ENCODE measurements at regions not wholly inside any gene's neighbourhood (a gene's known extent, or its start where the extent isn't known, plus 50 kb on each side); places are given as distances from the start of the nearest gene placed in this dataset.

DNA sequence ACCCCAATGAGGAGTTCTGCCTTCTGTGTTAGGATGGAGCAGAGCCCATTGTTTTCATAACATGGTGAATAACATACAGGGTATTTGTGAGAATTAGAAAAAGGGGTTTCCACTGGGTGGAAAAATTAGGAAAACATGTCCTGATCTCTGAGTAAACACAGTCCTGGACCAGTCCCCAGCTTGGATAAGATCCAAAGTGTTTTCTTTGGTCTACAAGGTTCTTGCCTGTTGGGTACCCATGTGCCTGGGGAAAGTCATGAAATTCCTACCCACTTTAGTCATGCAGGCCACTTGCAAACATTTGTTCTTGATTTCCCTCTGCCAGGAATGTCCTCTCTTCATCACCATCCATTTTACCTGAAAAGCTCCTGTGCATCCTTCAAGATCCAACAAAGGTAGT is 164.8 kb upstream of the DYNLRB2 start:
- H3K4ac ChIP-seq (ENCODE audit: low read depth in 1 of 2, low read length in 2 of 2), result no peak overlapping the region
- no peak overlapping the region for H4K8ac ChIP-seq (ENCODE audit: low read length)
- no peak overlapping the region for H2BK120ac ChIP-seq (ENCODE audit: low read depth, low read length)
- no peak overlapping the region for H4K91ac ChIP-seq (ENCODE audit: low read length)
- no peak overlapping the region for H2BK5ac ChIP-seq (ENCODE audit: low read depth, low read length, poor library complexity, severe bottlenecking)
- H3K36me3 ChIP-seq (ENCODE audit: control insufficient read depth in 1 of 2, insufficient read depth in 2 of 2, low read depth in 1 of 2, low read length in 2 of 2), result no peaks in the 10 kb centered on the region
- no peak for DNase-seq
- H3K27ac ChIP-seq (ENCODE audit: low read length, poor library complexity, severe bottlenecking), result no peak overlapping the region
- H3K79me1 ChIP-seq (replicated peaks; ENCODE audit: low read length, poor library complexity, severe bottlenecking), result no peaks in the 10 kb centered on the region
- H3K4me3 ChIP-seq (ENCODE audit: insufficient read depth in 1 of 2, low read depth in 1 of 2, low read length in 2 of 2), result no peak overlapping the region
- H2AFZ ChIP-seq (ENCODE audit: low read depth, low read length), result no peak overlapping the region
- no peak overlapping the region for H2AK5ac ChIP-seq (ENCODE audit: low read length, severe bottlenecking)
- no peak overlapping the region for H3K14ac ChIP-seq (ENCODE audit: low read length in 2 of 2)
- no peak overlapping the region for H3K9ac ChIP-seq (ENCODE audit: low read length)
- no peaks in the 10 kb centered on the region for H3K27me3 ChIP-seq (ENCODE audit: control insufficient read depth in 1 of 2, insufficient read depth in 1 of 2, low read length in 2 of 2)
- no peak overlapping the region for H3K23ac ChIP-seq (ENCODE audit: low read length in 2 of 2)
- no peak overlapping the region for H2BK15ac ChIP-seq (ENCODE audit: low read depth, poor library complexity, severe bottlenecking)
- H2BK12ac ChIP-seq (ENCODE audit: low read length in 2 of 2), result no peak overlapping the region
- H3K4me1 ChIP-seq (ENCODE audit: control insufficient read depth, insufficient read depth, low read depth, low read length), result no peaks in the 10 kb centered on the region
- no peak overlapping the region for H3K4me2 ChIP-seq (ENCODE audit: low read length, poor library complexity, severe bottlenecking)
- no peaks in the 10 kb centered on the region for H3K9me3 ChIP-seq (ENCODE audit: control insufficient read depth, low read length)
- no peak overlapping the region for H3K18ac ChIP-seq (ENCODE audit: low read depth in 1 of 2, low read length in 2 of 2)

DNA sequence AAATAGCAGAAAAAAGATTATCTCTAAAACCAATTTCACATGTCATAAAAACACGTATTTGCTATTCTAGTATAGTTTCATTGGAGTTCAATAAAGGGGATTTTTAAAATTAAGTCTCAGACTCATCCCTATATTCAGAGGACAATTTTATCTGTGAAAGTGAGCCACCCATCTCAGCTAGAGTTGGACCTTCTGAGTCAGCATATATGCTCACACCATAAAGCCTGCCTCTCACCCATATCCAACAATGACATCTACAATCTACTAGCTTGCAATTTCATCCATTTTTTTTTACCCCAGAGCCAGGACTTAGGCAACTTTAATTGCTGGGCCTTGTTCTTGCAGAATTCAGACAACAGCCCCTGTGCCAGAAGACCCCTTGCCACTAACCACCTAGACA is 165.3 kb upstream of the DYNLRB2 start:
- H3K4me1 ChIP-seq (ENCODE audit: control insufficient read depth, insufficient read depth, low read depth, low read length), result no peaks in the 10 kb centered on the region
- no peak overlapping the region for H4K8ac ChIP-seq (ENCODE audit: low read length)
- H2AK5ac ChIP-seq (ENCODE audit: low read length, severe bottlenecking), result no peak overlapping the region
- H3K4me3 ChIP-seq (ENCODE audit: insufficient read depth in 1 of 2, low read depth in 1 of 2, low read length in 2 of 2), result no peak overlapping the region
- no peak overlapping the region for H3K14ac ChIP-seq (ENCODE audit: low read length in 2 of 2)
- no peak overlapping the region for H2AFZ ChIP-seq (ENCODE audit: low read depth, low read length)
- no peak overlapping the region for H3K18ac ChIP-seq (ENCODE audit: low read depth in 1 of 2, low read length in 2 of 2)
- H2BK120ac ChIP-seq (ENCODE audit: low read depth, low read length), result no peak overlapping the region
- no peak overlapping the region for H3K23ac ChIP-seq (ENCODE audit: low read length in 2 of 2)
- H3K9ac ChIP-seq (ENCODE audit: low read length), result no peak overlapping the region
- no peak overlapping the region for H3K4ac ChIP-seq (ENCODE audit: low read depth in 1 of 2, low read length in 2 of 2)
- H2BK12ac ChIP-seq (ENCODE audit: low read length in 2 of 2), result no peak overlapping the region
- no peak overlapping the region for H2BK5ac ChIP-seq (ENCODE audit: low read depth, low read length, poor library complexity, severe bottlenecking)
- no peak overlapping the region for H2BK15ac ChIP-seq (ENCODE audit: low read depth, poor library complexity, severe bottlenecking)
- H3K36me3 ChIP-seq (ENCODE audit: control insufficient read depth in 1 of 2, insufficient read depth in 2 of 2, low read depth in 1 of 2, low read length in 2 of 2), result no peaks in the 10 kb centered on the region
- no peaks in the 10 kb centered on the region for H3K27me3 ChIP-seq (ENCODE audit: control insufficient read depth in 1 of 2, insufficient read depth in 1 of 2, low read length in 2 of 2)
- no peak overlapping the region for H3K4me2 ChIP-seq (ENCODE audit: low read length, poor library complexity, severe bottlenecking)
- no CpG with 5 or more reads among the region's 1 CpG for WGBS
- H3K79me1 ChIP-seq (replicated peaks; ENCODE audit: low read length, poor library complexity, severe bottlenecking), result no peaks in the 10 kb centered on the region
- H3K9me3 ChIP-seq (ENCODE audit: control insufficient read depth, low read length), result no peaks in the 10 kb centered on the region
- no peak overlapping the region for H4K91ac ChIP-seq (ENCODE audit: low read length)
- no peak for DNase-seq
- H3K27ac ChIP-seq (ENCODE audit: low read length, poor library complexity, severe bottlenecking), result no peak overlapping the region

DNA sequence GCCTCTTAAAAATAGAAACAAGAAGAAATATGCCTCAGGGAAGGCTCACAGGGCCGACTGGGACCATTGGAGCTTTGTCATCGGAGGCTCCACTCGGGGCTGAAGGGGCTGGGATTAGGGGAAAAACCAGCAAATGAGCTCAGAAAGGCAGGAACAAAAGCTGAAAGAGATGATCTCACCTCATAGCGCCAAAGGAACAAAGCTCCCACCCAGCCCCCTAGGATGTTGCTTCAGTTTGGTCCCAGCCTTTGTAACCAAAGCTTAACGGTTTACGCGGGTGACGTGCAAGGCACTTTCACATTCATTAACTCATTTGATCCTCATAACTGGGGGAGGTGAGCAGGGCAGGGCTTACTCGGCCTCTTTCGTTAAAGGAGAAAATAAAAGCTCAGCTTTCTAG is 168.5 kb upstream of the DYNLRB2 start:
- H3K4ac ChIP-seq (ENCODE audit: low read depth in 1 of 2, low read length in 2 of 2), result no peak overlapping the region
- H3K4me2 ChIP-seq (ENCODE audit: low read length, poor library complexity, severe bottlenecking), result no peak overlapping the region
- no peaks in the 10 kb centered on the region for H3K27me3 ChIP-seq (ENCODE audit: control insufficient read depth in 1 of 2, insufficient read depth in 1 of 2, low read length in 2 of 2)
- H3K14ac ChIP-seq (ENCODE audit: low read length in 2 of 2), result no peak overlapping the region
- H2BK12ac ChIP-seq (ENCODE audit: low read length in 2 of 2), result no peak overlapping the region
- H2AFZ ChIP-seq (ENCODE audit: low read depth, low read length), result no peak overlapping the region
- no peaks in the 10 kb centered on the region for H3K36me3 ChIP-seq (ENCODE audit: control insufficient read depth in 1 of 2, insufficient read depth in 2 of 2, low read depth in 1 of 2, low read length in 2 of 2)
- no peak overlapping the region for H2BK120ac ChIP-seq (ENCODE audit: low read depth, low read length)
- H2BK15ac ChIP-seq (ENCODE audit: low read depth, poor library complexity, severe bottlenecking), result no peak overlapping the region
- no peak overlapping the region for H2BK5ac ChIP-seq (ENCODE audit: low read depth, low read length, poor library complexity, severe bottlenecking)
- no peak overlapping the region for H4K91ac ChIP-seq (ENCODE audit: low read length)
- no peak overlapping the region for H3K27ac ChIP-seq (ENCODE audit: low read length, poor library complexity, severe bottlenecking)
- H2AK5ac ChIP-seq (ENCODE audit: low read length, severe bottlenecking), result no peak overlapping the region
- no peak overlapping the region for H3K4me3 ChIP-seq (ENCODE audit: insufficient read depth in 1 of 2, low read depth in 1 of 2, low read length in 2 of 2)
- H3K9ac ChIP-seq (ENCODE audit: low read length), result no peak overlapping the region
- no peak overlapping the region for H3K23ac ChIP-seq (ENCODE audit: low read length in 2 of 2)
- 76% methylated on average over 10 of the region's 10 CpGs for WGBS
- no peak overlapping the region for H3K18ac ChIP-seq (ENCODE audit: low read depth in 1 of 2, low read length in 2 of 2)
- no peak overlapping the region for H4K8ac ChIP-seq (ENCODE audit: low read length)
- no peak for DNase-seq
- H3K4me1 ChIP-seq (ENCODE audit: control insufficient read depth, insufficient read depth, low read depth, low read length), result no peaks in the 10 kb centered on the region
- H3K79me1 ChIP-seq (replicated peaks; ENCODE audit: low read length, poor library complexity, severe bottlenecking), result no peaks in the 10 kb centered on the region
- no peaks in the 10 kb centered on the region for H3K9me3 ChIP-seq (ENCODE audit: control insufficient read depth, low read length)

DNA sequence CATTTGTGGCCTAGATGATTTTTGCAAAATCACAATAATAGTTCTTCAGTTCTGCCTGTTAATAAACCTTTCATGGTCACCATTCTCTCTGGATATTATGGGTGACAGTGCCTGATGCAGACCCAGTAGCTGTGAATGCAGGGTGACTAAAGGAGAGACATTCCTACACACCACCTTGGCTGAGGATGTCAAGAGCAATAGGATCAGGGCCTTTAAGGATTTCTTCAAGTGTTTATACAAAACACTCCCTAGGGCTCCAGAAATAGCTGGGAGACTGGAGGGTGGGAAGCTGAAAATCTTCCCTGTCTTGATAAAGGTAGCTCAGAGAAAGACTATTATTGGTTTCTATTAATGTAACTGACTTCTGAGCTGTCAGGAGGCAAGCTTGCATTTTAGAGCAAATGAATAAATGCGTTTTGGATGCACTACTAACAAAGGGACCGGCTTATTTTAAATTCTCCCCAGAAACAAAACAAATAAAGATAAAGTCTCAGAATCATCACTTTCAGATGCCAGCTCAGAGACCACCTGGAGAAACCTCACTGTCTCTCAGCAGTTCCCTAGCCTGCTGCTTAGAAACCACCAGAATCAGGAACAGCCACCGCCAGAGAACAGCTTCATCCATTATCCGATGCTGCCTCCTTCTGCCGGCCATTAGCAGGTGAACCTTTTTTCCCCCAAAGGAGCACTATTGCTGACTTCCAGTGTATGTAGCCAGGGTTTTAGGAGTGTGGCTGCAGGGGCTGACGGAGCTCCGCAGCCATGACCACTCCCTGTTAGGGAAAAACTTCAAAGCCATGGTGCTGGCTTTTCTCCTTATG is 171.4 kb upstream of the DYNLRB2 start:
- Histone ChIP-seq H3K4ac (ENCODE audit: low read depth in 1 of 2, low read length in 2 of 2) (no peak overlapping the region), H3K9ac (ENCODE audit: low read length) (no peak overlapping the region), H4K91ac (ENCODE audit: low read length) (no peak overlapping the region), H3K14ac (ENCODE audit: low read length in 2 of 2) (no peak overlapping the region), H3K79me1 (replicated peaks; ENCODE audit: low read length, poor library complexity, severe bottlenecking) (no peaks in the 10 kb centered on the region), H3K18ac (ENCODE audit: low read depth in 1 of 2, low read length in 2 of 2) (no peak overlapping the region), H4K8ac (ENCODE audit: low read length) (no peak overlapping the region), H2BK120ac (ENCODE audit: low read depth, low read length) (no peak overlapping the region), H2BK5ac (ENCODE audit: low read depth, low read length, poor library complexity, severe bottlenecking) (no peak overlapping the region), H3K23ac (ENCODE audit: low read length in 2 of 2) (no peak overlapping the region), H2BK12ac (ENCODE audit: low read length in 2 of 2) (no peak overlapping the region), H2AK5ac (ENCODE audit: low read length, severe bottlenecking) (no peak overlapping the region), H3K36me3 (ENCODE audit: control insufficient read depth in 1 of 2, insufficient read depth in 2 of 2, low read depth in 1 of 2, low read length in 2 of 2) (no peaks in the 10 kb centered on the region), H3K4me3 (ENCODE audit: insufficient read depth in 1 of 2, low read depth in 1 of 2, low read length in 2 of 2) (no peak overlapping the region), H3K4me2 (ENCODE audit: low read length, poor library complexity, severe bottlenecking) (no peak overlapping the region), H2AFZ (ENCODE audit: low read depth, low read length) (no peak overlapping the region), H3K4me1 (ENCODE audit: control insufficient read depth, insufficient read depth, low read depth, low read length) (peaks cover 3% of the 10 kb centered on the region), H3K9me3 (ENCODE audit: control insufficient read depth, low read length) (no peaks in the 10 kb centered on the region), H3K27ac (ENCODE audit: low read length, poor library complexity, severe bottlenecking) (no peak overlapping the region), H3K27me3 (ENCODE audit: control insufficient read depth in 1 of 2, insufficient read depth in 1 of 2, low read length in 2 of 2) (no peaks in the 10 kb centered on the region), H2BK15ac (ENCODE audit: low read depth, poor library complexity, severe bottlenecking) (no peak overlapping the region)
- 46% methylated on average over 7 of the region's 7 CpGs for WGBS
- peak; percentile 21 for DNase-seq
